ENCODE measurements at regions not wholly inside any gene's neighbourhood (a gene's known extent, or its start where the extent isn't known, plus 50 kb on each side); places are given as distances from the start of the nearest gene placed in this dataset.
"Not testable (repeated sequence)": the region's sequence is repeated elsewhere in the genome, so short reads cannot be mapped to it uniquely, and the experiment has no call there.

GRCh38 chr5:126120939-126121338 is 302.3 kb upstream of the GRAMD2B start:
- DNase-seq = no peak
- Mint-ChIP-seq H3K27me3 (ENCODE audit: low read depth in 3 of 3) (peaks cover 0 to 1% (median 0%) of the 10 kb centered on the region in 3 donors), H3K9me3 (peaks cover 0 to 22% (median 2%) of the 10 kb centered on the region in 6 donors), H3K4me3 (no peak overlapping the region), H3K36me3 (no peaks in the 10 kb centered on the region), H3K4me1 (no peaks in the 10 kb centered on the region), H3K27ac (no peak overlapping the region)

- DNase-seq = no peak
- H3K4me3 Mint-ChIP-seq = no peak overlapping the region
- peaks cover 0 to 1% (median 0%) of the 10 kb centered on the region in 3 donors for H3K27me3 Mint-ChIP-seq (ENCODE audit: low read depth in 3 of 3)
- no peaks in the 10 kb centered on the region for H3K36me3 Mint-ChIP-seq
- H3K9me3 Mint-ChIP-seq = peaks cover 2 to 21% (median 6%) of the 10 kb centered on the region in 6 donors
- H3K4me1 Mint-ChIP-seq = no peaks in the 10 kb centered on the region
- no peak overlapping the region for H3K27ac Mint-ChIP-seq
Observed at GRCh38 chr5:126122942-126123341, 300.3 kb upstream of the GRAMD2B start.

- H3K4me3 Mint-ChIP-seq = no peak overlapping the region
- no peak overlapping the region for H3K27ac Mint-ChIP-seq
- no peaks in the 10 kb centered on the region for H3K27me3 Mint-ChIP-seq (ENCODE audit: low read depth in 3 of 3)
- no peaks in the 10 kb centered on the region for H3K36me3 Mint-ChIP-seq
- DNase-seq = no peak
- peaks cover 3 to 31% (median 9%) of the 10 kb centered on the region in 6 donors for H3K9me3 Mint-ChIP-seq
- no peaks in the 10 kb centered on the region for H3K4me1 Mint-ChIP-seq
Observed at GRCh38 chr5:126124706-126125345, 298.4 kb upstream of the GRAMD2B start.

- Mint-ChIP-seq H3K36me3 (no peaks in the 10 kb centered on the region), H3K27me3 (ENCODE audit: low read depth in 3 of 3) (no peaks in the 10 kb centered on the region), H3K27ac (no peak overlapping the region), H3K4me1 (no peaks in the 10 kb centered on the region), H3K9me3 (peaks cover 3 to 32% (median 9%) of the 10 kb centered on the region in 6 donors), H3K4me3 (no peak overlapping the region)
- DNase-seq = no peak
Observed at GRCh38 chr5:126125407-126125806, 297.8 kb upstream of the GRAMD2B start.

- H3K27ac Mint-ChIP-seq = no peak overlapping the region
- DNase-seq = no peak
- H3K4me1 Mint-ChIP-seq = no peaks in the 10 kb centered on the region
- peaks cover 2 to 27% (median 9%) of the 10 kb centered on the region in 6 donors for H3K9me3 Mint-ChIP-seq
- no peaks in the 10 kb centered on the region for H3K27me3 Mint-ChIP-seq (ENCODE audit: low read depth in 3 of 3)
- no peak overlapping the region for H3K4me3 Mint-ChIP-seq
- no peaks in the 10 kb centered on the region for H3K36me3 Mint-ChIP-seq
Observed at GRCh38 chr5:126126574-126126973, 296.6 kb upstream of the GRAMD2B start.

- not testable (repeated sequence) for H3K27me3 Mint-ChIP-seq (ENCODE audit: low read depth in 3 of 3); H3K4me3 Mint-ChIP-seq; H3K27ac Mint-ChIP-seq; H3K4me1 Mint-ChIP-seq; H3K36me3 Mint-ChIP-seq; DNase-seq
- H3K9me3 Mint-ChIP-seq = peaks cover 2 to 28% (median 9%) of the 10 kb centered on the region in 6 donors
Observed at GRCh38 chr5:126127371-126127770, 295.8 kb upstream of the GRAMD2B start.

GRCh38 chr5:126129431-126129830 is 293.8 kb upstream of the GRAMD2B start:
- Mint-ChIP-seq H3K9me3 (peaks cover 2 to 28% (median 8%) of the 10 kb centered on the region in 6 donors), H3K27me3 (ENCODE audit: low read depth in 3 of 3) (no peaks in the 10 kb centered on the region), H3K4me1 (no peaks in the 10 kb centered on the region), H3K4me3 (no peak overlapping the region), H3K27ac (no peak overlapping the region), H3K36me3 (no peaks in the 10 kb centered on the region)
- DNase-seq = no peak

- peaks cover 2 to 22% (median 4%) of the 10 kb centered on the region in 6 donors for H3K9me3 Mint-ChIP-seq
- H3K4me3 Mint-ChIP-seq = no peak overlapping the region
- DNase-seq = no peak
- no peak overlapping the region for H3K27ac Mint-ChIP-seq
- H3K4me1 Mint-ChIP-seq = no peaks in the 10 kb centered on the region
- H3K27me3 Mint-ChIP-seq (ENCODE audit: low read depth in 3 of 3) = peaks cover 0 to 1% (median 0%) of the 10 kb centered on the region in 3 donors
- H3K36me3 Mint-ChIP-seq = no peaks in the 10 kb centered on the region
Observed at GRCh38 chr5:126133424-126133823, 289.8 kb upstream of the GRAMD2B start.

GRCh38 chr5:126137891-126138280 is 285.3 kb upstream of the GRAMD2B start:
- Mint-ChIP-seq H3K4me1 (no peaks in the 10 kb centered on the region), H3K27ac (no peak overlapping the region), H3K9me3 (peaks cover 0 to 11% (median 6%) of the 10 kb centered on the region in 6 donors), H3K4me3 (no peak overlapping the region), H3K27me3 (ENCODE audit: low read depth in 3 of 3) (peaks cover 0 to 1% (median 0%) of the 10 kb centered on the region in 3 donors), H3K36me3 (no peaks in the 10 kb centered on the region)
- no peak for DNase-seq

GRCh38 chr5:126138281-126138931 is 284.8 kb upstream of the GRAMD2B start:
- Mint-ChIP-seq H3K9me3 (peaks cover 0 to 8% (median 5%) of the 10 kb centered on the region in 6 donors), H3K4me3 (no peak overlapping the region), H3K27me3 (ENCODE audit: low read depth in 3 of 3) (peaks cover 0 to 1% (median 0%) of the 10 kb centered on the region in 3 donors)

GRCh38 chr5:126139086-126139485 is 284.1 kb upstream of the GRAMD2B start:
- DNase-seq = no peak
- peaks cover 0 to 1% (median 0%) of the 10 kb centered on the region in 3 donors for H3K27me3 Mint-ChIP-seq (ENCODE audit: low read depth in 3 of 3)
- no peak overlapping the region for H3K27ac Mint-ChIP-seq
- peaks cover 0 to 12% (median 4%) of the 10 kb centered on the region in 6 donors for H3K9me3 Mint-ChIP-seq
- no peaks in the 10 kb centered on the region for H3K36me3 Mint-ChIP-seq
- H3K4me1 Mint-ChIP-seq = no peaks in the 10 kb centered on the region
- H3K4me3 Mint-ChIP-seq = no peak overlapping the region

More at GRCh38 chr5:126138281-126138931, 284.8 kb upstream of the GRAMD2B start:
- H3K4me1 Mint-ChIP-seq = no peaks in the 10 kb centered on the region
- no peaks in the 10 kb centered on the region for H3K36me3 Mint-ChIP-seq
- no peak for DNase-seq
- H3K27ac Mint-ChIP-seq = no peak overlapping the region

GRCh38 chr5:126139773-126140172 is 283.4 kb upstream of the GRAMD2B start:
- Mint-ChIP-seq H3K4me3 (no peak overlapping the region), H3K27me3 (ENCODE audit: low read depth in 3 of 3) (no peaks in the 10 kb centered on the region)

GRCh38 chr5:126143622-126144021 is 279.6 kb upstream of the GRAMD2B start:
- H3K9me3 Mint-ChIP-seq = peaks cover 0 to 12% (median 6%) of the 10 kb centered on the region in 6 donors
- H3K36me3 Mint-ChIP-seq = no peaks in the 10 kb centered on the region
- H3K27ac Mint-ChIP-seq = no peak overlapping the region
- no peaks in the 10 kb centered on the region for H3K4me1 Mint-ChIP-seq
- H3K4me3 Mint-ChIP-seq = no peak overlapping the region
- H3K27me3 Mint-ChIP-seq (ENCODE audit: low read depth in 3 of 3) = no peaks in the 10 kb centered on the region
- DNase-seq = no peak

More at GRCh38 chr5:126139773-126140172, 283.4 kb upstream of the GRAMD2B start:
- Mint-ChIP-seq H3K4me1 (no peaks in the 10 kb centered on the region), H3K36me3 (no peaks in the 10 kb centered on the region), H3K27ac (no peak overlapping the region), H3K9me3 (peaks cover 0 to 12% (median 4%) of the 10 kb centered on the region in 6 donors)
- DNase-seq = no peak

GRCh38 chr5:126150319-126150718 is 272.9 kb upstream of the GRAMD2B start:
- H3K4me3 Mint-ChIP-seq; H3K27me3 Mint-ChIP-seq (ENCODE audit: low read depth in 3 of 3); H3K36me3 Mint-ChIP-seq; DNase-seq; H3K4me1 Mint-ChIP-seq; H3K27ac Mint-ChIP-seq: not testable (repeated sequence)
- peaks cover 0 to 16% (median 6%) of the 10 kb centered on the region in 6 donors for H3K9me3 Mint-ChIP-seq
